ENCODE measurements at regions not wholly inside any gene's neighbourhood (a gene's known extent, or its start where the extent isn't known, plus 50 kb on each side); places are given as distances from the start of the nearest gene placed in this dataset.

- Histone ChIP-seq H3K9me3 (replicated peaks; ENCODE audit: control insufficient read depth, insufficient read depth, low read depth, low read length) (no peaks in the 10 kb centered on the region), H3K4me2 (ENCODE audit: insufficient read depth, low read length) (no peak overlapping the region), H3K36me3 (ENCODE audit: control insufficient read depth, insufficient read depth, low read length) (no peaks in the 10 kb centered on the region), H3K27ac (ENCODE audit: extremely low read depth, low read depth, low read length) (no peak overlapping the region), H2AFZ (ENCODE audit: low read depth, low read length) (no peak overlapping the region), H3K4me3 (no peak overlapping the region), H3K9me1 (ENCODE audit: control insufficient read depth, insufficient read depth, low read length) (no peaks in the 10 kb centered on the region), H3K4me1 (replicated peaks in 1 of 2; ENCODE audit: control insufficient read depth in 2 of 2, insufficient read depth in 2 of 2, low read length in 2 of 2) (no peaks in the 10 kb centered on the region), H3K27me3 (ENCODE audit: control insufficient read depth in 2 of 2, insufficient read depth in 2 of 2, low read length in 2 of 2) (no peaks in the 10 kb centered on the region), H4K20me1 (replicated peaks; ENCODE audit: control insufficient read depth, insufficient read depth, low read length) (no peaks in the 10 kb centered on the region), H3K79me2 (ENCODE audit: control insufficient read depth, insufficient read depth, low read length) (no peaks in the 10 kb centered on the region), H3K9ac (ENCODE audit: insufficient read depth in 1 of 2, low read depth in 2 of 2, low read length in 2 of 2) (no peak overlapping the region)
- in situ Hi-C loops (cut with MboI) (no loop called here), intact Hi-C loops (cut with micrococcal nuclease) (loop anchor here (5.0 kb wide), 1 partner anchor 186 kb away; no protein-coding TSS in a partner anchor)
- BruUV-seq (replicated peaks), result no TSS peak
- DNase-seq (ENCODE audit: extremely low read depth in 1 of 4, low spot score in 3 of 4) (no peak), FAIRE-seq (no peak), ATAC-seq (no peak)
- 6% methylated on average over 2 of the region's 2 CpGs for WGBS (ENCODE audit: insufficient coverage, low coverage, missing lambda C conversion rate)
- CTCF ChIA-PET (ENCODE audit: low intra/inter-chr PET ratio), result no interaction called here
- POLR2A ChIA-PET, result no interaction called here
- TF ChIP-seq CBX5 (IDR thresholded peaks at IDR 0.05; ENCODE audit: borderline replicate concordance, low read depth), result no peak
- TF ChIP-seq NR2C2 (CRISPR knock-in tag; IDR thresholded peaks at IDR 0.05), result no peak
- TF ChIP-seq NR2C2 (tag; IDR thresholded peaks at IDR 0.05), result no peak
- TF ChIP-seq CEBPZ (IDR thresholded peaks at IDR 0.05; ENCODE audit: borderline replicate concordance, low read depth, low read length), result no peak
- no peak for TF ChIP-seq ZBTB43 (CRISPR knock-in tag; IDR thresholded peaks at IDR 0.05)
- no peak for TF ChIP-seq RBM17 (IDR thresholded peaks at IDR 0.05; ENCODE audit: borderline replicate concordance, low read depth, low read length)
- no peak for TF ChIP-seq ZNF740 (CRISPR knock-in tag; IDR thresholded peaks at IDR 0.05)
- TF ChIP-seq ZNF740 (tag; IDR thresholded peaks at IDR 0.05), result no peak
- TF ChIP-seq MLLT1 (IDR thresholded peaks at IDR 0.05), result no peak
Measured at GRCh38 chr4:72888331-72888730, 181.2 kb downstream of the COX18 start.
